HG02759 (cell line): ENCODE measurements at regions not wholly inside any gene's neighbourhood (a gene's known extent, or its start where the extent isn't known, plus 50 kb on each side); places are given as distances from the start of the nearest gene placed in this dataset.

Experiments used
- ATAC-seq: cut with Tn5 transposase; IDR thresholded peaks from one replicate; pipeline ENCODE4 v1.9.1; 2021; ENCODE audit warnings: mild to moderate bottlenecking, moderate library complexity; ENCODE audit not compliant: unreplicated experiment

GRCh38 chr5:38642189-38642911 is 85.9 kb upstream of the LIFR start:
- no peak for ATAC-seq

DNA sequence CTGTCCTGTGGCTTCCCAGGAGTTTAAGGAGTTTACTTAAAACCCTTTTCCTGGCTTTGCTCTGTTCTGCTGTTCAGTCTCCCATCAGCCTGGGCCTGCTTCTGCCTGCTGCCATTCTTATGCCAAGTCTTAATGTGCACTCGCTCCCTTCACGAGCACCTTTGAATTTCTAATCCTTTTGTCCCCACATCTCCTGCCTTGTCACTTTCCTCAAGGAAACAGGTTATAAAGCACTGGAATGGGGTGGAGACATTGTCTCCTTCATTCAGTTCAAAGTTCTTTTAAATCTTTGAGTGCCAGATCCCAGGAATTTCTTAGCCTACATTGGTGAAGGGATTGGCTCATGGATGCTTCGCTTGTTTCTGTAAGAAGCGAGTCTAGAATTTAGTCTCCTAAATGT is 87.2 kb upstream of the LIFR start:
- ATAC-seq = no peak

DNA sequence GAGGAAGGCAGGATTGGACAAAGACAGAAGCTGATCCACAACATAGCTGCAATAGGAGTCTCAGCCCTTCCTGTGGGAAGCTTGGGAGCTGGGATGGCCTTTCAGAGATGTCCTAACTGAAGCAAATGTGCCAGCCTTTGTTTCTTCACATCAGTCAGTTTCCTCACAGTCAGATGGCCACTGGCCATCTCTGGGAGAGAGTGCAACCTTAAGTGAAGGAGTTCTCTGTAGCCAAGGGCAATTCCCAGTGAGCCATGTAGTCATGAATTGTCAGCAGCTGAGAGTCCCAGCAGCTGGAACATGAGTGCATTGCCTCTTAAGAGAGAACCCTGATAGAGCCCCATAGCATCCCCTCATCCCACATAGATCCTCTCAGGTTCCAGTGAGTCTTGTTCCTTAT is 89.1 kb upstream of the LIFR start:
- no peak for ATAC-seq

GRCh38 chr5:38648703-38649291 is 92.4 kb upstream of the LIFR start:
- ATAC-seq = no peak

DNA sequence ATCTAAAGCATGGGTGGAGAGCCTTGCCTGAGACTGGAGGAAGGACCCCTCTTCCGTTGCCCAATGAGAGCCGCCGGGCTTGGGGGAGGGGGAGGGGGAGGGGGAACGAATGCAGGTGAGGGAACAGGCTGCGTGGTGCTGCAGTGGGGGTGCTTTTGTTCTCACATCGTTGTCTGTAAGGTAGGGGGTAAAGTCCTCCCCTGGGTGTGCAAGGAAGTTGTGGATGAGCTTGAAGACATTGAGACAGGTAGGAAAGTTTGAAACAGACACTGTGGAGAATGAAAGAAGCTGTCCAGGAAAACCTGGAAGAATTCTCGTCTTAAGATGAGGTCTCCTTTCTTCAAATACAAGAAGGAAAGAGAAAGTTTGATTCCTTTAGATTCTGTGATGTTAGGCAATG is 94.1 kb upstream of the LIFR start:
- ATAC-seq = no peak

GRCh38 chr5:38650946-38651345 is 94.5 kb upstream of the LIFR start:
- no peak for ATAC-seq

DNA sequence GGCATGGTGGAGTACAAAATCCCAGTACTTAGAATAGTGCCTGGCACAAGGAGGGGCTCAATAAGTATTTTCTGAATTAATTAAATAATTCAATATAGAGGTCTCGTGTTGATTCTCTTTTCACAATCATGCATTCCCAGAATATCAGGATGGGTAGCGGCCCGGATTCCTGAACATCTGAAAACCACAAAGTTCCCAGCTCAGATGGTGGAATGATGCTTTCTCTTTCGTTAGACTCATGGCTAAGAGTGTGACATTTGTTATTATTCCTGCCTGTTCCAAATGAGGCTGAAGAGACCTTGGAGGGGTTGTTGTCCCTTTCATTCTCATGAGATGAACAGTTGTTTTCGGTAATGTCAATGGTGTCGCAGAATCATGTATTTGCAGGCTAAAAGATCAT is 95.4 kb upstream of the LIFR start:
- no peak for ATAC-seq

- no peak for ATAC-seq
Measured at GRCh38 chr5:38653389-38653788, 96.9 kb upstream of the LIFR start.

- no peak for ATAC-seq
Measured at GRCh38 chr5:38655691-38656090, 99.2 kb upstream of the LIFR start.

DNA sequence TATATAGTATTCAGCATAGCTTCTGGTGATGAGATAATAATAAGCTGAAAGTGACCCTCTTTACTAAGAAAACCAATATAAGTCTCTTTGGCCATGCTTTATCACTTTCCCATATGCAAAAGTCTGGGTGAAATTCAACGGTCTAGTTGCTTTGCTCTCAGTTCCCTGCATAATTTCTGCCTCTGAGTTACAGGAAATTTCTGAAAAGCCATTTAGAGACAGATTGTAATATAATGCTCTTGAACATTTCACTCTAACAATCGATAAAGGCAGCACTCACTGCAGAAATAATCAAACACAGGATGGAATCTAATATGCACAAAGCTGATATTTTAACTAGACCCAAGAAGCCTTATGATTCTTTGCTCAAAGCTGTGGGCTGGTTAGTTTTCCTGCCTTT is 100.1 kb upstream of the LIFR start:
- ATAC-seq = no peak

- no peak for ATAC-seq
Measured at GRCh38 chr5:38657020-38657419, 100.6 kb upstream of the LIFR start.

DNA sequence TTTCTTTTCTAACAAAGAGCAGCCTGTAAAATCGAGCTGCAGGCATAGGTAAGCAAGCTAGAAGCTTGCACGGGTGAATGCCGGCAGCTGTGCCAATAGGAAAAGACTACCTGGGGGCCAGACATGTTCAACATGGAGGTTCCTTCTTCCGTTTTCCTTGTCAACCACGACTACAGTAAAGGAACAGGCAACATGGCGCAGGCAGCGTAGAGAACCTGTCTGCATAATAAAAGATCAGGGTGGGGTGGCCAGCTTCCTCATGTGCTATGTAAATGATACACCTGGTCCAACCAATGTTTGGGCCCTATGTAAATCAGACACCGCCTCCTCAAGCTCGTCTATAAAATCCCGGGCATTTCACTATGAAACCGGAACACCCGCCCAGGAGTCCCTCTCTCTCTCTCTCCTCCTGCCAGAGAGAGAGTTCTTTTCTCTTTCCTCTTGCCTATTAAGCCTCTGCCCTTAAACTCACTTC is 103.8 kb upstream of the LIFR start:
- no peak for ATAC-seq

DNA sequence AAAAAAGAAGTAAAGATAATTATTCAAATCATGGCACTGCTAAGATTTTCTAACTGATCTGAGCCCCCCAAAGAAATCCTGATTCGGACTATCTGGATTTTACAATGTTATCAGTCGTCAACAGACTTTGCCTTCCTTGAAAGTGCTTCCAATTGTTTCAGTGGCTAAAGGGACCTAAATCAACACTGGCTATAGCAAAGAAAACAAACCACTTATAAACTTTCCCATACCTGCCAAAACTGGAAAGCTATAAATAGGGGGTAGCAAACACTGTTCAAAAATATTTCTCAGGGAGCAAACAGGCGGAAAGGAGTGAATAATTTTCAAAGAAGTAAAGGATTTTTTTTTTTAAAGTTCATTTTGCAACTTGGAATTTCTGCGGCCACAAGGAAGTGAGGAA is 105.6 kb upstream of the LIFR start:
- no peak for ATAC-seq

DNA sequence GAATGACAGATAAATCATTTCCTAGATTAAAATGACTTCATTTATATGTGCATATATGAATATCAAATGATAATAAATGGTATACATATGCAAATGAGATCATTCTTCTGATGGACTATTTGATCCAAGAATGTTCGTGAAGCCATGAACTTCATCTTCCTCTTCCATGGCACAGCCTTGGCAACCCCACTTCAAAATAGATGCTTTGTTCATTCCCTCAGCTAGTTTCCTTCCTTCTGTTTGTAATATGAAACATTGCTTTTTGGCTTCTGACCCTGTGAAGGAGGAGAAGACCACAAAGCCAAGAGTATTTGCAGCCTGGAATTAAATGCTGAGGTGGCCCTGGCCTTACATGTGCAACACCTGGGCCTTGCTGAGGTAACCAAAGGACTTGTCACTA is 106.8 kb upstream of the LIFR start:
- ATAC-seq = no peak

GRCh38 chr5:38666668-38667498 is 110.4 kb upstream of the LIFR start:
- peak; percentile 52 for ATAC-seq

GRCh38 chr5:38667499-38667776 is 111.0 kb upstream of the LIFR start:
- no peak for ATAC-seq

DNA sequence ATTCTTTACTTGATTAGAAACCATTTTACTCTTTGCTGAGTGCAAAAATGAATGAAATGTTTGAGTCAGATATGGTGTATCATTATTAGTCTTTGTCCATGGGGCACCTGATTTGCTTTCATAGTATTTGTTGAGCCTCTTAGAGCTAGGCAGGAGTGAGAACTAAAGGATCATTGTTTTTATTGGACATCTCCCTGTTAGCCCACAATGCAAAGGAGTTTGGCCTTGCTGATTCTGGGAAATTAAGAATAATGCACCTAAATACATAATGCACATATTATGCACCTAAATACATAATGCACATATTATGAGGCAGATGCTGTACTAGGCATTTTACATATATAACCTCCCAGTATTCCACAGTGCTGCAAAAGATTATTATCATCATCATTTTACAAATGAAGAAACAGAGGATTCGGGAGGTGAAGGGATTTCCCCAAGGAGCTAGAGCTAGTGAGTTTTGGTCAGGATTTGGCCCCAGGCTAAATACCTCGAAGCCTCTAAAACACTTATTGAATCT is 113.0 kb upstream of the LIFR start:
- ATAC-seq = no peak

DNA sequence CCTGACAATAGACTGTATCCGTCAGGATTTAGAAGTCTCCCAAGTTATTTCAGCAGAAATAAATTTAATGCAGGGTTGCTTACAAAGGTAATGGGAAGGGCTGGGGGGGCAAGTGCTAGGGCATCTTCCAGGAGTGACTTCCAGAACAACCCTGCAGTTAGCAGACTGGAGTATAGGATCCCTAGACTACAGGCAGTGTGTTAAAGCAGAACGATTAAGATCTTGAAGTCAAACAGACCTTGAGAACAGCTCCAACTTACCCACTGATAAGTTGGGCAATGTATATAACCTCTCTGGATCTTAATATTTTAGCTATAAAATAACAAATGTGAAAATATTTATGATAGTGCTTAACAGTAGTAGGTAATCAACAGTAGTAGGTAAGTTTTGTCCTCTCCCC is 113.6 kb upstream of the LIFR start:
- ATAC-seq = no peak

DNA sequence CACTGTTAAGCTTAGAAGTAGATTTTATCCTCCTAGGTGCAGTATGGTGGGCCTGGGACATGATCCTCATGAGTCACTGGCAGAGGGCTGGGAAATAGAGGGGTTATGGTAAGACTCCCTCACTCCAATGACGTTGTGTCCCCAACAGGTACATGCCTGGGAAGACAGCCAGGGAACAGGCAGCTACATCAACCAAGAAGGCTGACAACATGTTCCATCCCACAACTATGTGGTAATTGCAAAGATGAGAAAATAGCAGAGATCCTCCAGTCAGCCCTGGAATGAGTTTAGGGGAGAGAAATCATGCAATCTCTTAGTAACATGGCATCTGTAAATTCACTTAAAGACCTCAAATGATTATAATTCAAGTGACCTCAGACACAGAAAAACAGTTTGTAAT is 114.4 kb upstream of the LIFR start:
- no peak for ATAC-seq

GRCh38 chr5:38672059-38672788 is 115.8 kb upstream of the LIFR start:
- no peak for ATAC-seq

DNA sequence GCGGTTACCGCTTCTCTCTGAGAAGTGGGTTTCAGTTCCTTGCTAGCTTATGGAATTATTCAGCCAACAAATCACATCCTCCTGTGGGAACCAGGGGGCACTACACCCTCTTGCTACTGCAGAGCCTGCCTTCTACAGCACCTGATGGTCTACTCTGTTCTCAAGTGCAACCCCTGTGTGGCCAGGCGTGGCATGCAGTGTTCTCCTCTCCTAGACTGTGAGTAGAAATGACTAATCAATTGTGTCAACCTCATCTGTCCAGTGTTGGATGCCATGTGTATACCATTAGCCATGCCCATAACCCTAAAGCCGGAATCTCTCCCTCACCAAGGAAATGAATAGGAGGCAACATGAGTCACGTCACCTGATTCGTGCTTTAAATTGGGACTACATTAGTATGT is 117.2 kb upstream of the LIFR start:
- peak; percentile 43 for ATAC-seq
